ENCODE measurements at regions not wholly inside any gene's neighbourhood (a gene's known extent, or its start where the extent isn't known, plus 50 kb on each side); places are given as distances from the start of the nearest gene placed in this dataset.

DNA sequence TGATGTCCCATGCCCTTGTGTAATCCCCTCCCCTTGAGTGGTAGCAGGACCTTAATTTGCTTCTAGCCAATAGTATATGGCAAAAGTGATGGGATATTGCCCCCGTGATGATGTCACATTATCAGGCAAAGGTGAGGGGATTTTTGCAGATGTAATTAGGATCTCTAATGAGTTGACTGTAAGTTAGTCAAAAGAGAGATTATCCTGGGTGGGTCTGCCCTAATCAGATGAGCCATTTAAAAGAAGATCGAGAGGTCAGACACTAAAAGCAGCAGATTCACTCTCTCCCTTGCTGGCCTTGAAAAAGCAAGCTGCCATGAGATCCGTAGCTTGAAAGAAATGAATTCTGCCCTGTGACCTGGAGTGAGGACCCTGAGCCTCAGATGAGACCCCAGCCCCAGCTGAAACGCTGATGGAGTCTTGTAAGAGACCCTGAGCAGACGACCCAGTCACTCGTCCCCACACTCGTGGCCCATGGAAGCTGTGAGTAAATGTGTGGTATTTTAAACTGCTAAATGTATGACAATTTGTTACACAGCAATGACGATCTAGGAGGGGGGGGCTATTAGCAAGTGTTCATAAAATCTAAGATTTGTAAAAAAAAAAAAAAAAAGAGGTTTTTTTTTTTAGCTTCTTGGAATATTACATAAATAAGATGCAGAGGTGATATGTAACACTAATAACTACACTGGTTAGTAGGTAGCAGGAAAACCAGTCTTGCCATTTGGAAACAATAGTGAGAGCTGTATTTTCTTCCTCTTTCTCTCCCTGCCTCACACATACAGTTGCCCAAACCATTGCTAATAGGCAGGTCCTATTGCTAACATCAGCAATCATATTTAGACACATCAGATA lies 50.3 kb upstream of the TARBP1 start:
- TF ChIP-seq, protein P1, sequence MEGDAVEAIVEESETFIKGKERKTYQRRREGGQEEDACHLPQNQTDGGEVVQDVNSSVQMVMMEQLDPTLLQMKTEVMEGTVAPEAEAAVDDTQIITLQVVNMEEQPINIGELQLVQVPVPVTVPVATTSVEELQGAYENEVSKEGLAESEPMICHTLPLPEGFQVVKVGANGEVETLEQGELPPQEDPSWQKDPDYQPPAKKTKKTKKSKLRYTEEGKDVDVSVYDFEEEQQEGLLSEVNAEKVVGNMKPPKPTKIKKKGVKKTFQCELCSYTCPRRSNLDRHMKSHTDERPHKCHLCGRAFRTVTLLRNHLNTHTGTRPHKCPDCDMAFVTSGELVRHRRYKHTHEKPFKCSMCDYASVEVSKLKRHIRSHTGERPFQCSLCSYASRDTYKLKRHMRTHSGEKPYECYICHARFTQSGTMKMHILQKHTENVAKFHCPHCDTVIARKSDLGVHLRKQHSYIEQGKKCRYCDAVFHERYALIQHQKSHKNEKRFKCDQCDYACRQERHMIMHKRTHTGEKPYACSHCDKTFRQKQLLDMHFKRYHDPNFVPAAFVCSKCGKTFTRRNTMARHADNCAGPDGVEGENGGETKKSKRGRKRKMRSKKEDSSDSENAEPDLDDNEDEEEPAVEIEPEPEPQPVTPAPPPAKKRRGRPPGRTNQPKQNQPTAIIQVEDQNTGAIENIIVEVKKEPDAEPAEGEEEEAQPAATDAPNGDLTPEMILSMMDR (conservative IDR thresholded peaks at IDR 0.05 in 1 of 2, IDR thresholded peaks at IDR 0.05 in 1 of 2; ENCODE audit: extremely low read depth in 1 of 2, insufficient read depth in 1 of 2, low read depth in 1 of 2, low read length in 2 of 2) = no peak
- no peak for TF ChIP-seq EZH2 (IDR thresholded peaks at IDR 0.05; ENCODE audit: borderline replicate concordance, low read length)

Data from mammary epithelial cell (primary cell).